GM04503 (cell line): ENCODE measurements at regions not wholly inside any gene's neighbourhood (a gene's known extent, or its start where the extent isn't known, plus 50 kb on each side); places are given as distances from the start of the nearest gene placed in this dataset.

Experiments
- DNase-seq: peaks from one replicate; pipeline ENCODE4 v3.0.0-alpha.2; 2012; ENCODE audit warnings: low read depth

DNA sequence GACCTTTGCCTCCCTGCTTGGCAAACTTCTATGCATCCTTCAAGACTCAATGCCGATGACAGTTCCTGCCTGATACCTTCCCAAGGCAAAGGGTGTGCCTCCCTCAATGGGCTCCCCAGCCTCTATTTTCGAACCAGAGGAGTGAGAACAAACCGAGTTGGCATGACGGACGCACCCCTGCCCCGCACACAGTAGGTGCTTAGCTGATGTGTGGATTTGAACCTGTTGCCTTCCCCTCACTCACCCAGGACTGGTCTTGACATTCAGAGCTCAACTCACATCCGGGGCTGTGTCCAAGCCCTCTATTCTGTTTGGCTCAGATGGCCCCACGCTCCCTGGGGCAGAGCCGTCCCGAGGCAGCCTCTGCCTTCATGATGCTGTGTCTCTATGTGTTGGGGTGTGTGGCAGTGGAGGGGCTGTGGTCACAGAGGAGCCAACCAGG, 52.2 kb upstream of the SLC6A11 start:
- no peak for DNase-seq

DNA sequence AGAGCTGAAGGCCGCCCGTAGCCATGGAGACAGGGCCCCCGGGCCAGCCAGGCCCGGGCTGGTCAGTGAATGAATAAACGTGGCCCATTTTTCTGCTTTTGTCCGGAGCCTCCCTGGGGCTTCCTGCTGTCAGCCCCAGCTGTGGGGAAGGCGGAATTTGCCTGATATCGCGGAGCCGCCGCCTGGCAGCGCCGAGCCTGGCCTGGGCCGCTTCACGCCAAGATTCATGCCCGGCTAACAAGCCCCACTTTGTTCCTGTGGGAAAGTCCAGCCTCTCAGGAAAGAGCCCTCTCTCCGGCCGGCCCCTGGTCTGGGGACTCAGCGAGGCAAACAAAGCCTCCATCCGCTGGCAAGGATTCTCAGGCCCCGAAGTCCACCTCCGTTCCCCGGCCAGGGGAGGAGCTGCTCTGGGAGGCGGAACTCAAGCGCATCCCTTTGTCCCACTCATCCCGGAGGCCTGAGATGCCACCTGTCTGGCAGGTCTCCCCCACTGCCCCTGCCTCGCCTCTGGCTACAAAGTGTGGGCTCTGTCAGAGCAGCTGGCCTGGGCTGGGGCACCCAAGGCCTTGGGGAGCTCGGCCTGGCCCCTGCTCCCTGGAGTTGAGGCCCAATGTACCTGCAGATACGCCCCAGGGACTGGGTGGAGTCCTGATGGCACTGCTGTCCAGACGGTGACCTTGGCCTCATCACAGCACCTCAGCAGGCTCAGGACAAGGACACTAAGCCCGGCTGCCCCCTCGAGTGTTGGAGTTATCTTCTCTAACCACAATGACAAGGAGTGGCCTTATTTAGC, 51.6 kb upstream of the SLC6A11 start:
- no peak for DNase-seq

DNA sequence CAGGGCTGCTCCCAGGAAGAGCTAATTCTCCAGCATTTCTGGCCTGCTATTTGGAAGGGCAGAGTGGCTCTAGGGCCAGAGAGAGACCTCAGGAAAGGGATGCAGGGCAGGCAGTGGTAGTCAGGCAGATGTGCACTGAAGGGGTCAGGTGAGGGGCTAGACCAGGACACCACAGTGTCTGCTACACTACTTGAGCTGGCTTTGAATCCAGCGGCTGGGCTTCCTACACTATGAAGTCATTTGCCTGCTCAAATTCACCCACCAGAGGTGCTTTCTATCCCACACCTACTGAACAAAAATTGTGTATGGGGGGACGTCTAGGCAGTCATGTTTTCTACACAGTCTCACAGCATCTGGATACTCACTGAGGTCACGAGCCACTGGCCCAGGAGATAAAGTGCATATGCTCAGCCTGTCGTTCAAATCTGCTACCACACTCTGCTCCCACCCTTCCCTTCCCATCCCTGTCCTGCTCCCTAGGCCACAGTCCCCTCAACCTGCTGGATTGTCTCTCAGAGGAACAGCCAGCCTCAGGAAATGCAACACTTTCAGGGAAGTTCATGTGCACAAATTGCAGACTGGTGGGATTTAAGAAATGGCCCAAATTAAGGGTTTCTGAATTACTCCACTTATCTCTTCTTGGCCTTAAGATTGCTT, 49.9 kb upstream of the SLC6A11 start:
- DNase-seq, result no peak
